ENCODE measurements at regions not wholly inside any gene's neighbourhood (a gene's known extent, or its start where the extent isn't known, plus 50 kb on each side); places are given as distances from the start of the nearest gene placed in this dataset.
"Not testable (repeated sequence)": the region's sequence is repeated elsewhere in the genome, so short reads cannot be mapped to it uniquely, and the experiment has no call there.

DNA sequence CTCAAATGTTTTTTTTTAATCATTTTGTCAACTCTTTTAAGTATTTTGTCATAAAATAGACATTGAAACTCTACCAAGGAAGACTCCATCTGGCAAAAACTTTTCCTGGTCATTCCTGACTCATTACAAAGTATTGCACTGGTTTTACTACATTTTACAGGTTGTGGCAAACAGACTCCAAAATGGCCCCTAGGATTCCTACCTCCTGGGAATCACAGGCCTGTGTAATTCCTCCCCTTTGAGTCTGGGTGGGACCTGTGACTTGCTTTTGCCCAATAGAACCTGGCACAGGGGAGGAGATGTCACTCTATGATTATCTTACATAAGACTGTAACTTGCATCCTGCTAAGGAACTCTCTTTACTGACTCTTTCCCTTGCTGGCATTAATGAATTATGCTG is 123.6 kb upstream of the KCNJ6 start:
- no peak for DNase-seq (ENCODE audit: low read depth in 2 of 2)

DNA sequence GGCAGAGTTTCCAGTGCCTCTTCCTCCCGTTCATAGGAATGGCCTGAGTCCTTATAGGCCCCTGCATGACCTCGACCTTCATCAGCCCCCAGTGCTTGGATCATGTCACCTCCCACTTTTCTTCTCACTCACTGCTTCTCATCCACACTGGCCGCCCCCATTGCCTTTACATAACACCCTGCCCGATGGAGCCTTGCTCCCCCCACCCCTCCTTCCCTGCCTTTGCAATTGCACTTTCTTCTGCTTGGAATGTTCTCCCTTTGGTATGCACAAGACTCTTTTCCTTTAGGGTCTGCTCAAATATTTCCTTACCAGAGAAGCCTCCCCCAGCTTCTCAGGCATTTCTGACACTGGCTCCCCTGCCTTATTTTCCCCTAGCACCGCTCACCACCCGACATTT is 125.2 kb upstream of the KCNJ6 start:
- DNase-seq (ENCODE audit: low read depth in 2 of 2) = no peak

DNA sequence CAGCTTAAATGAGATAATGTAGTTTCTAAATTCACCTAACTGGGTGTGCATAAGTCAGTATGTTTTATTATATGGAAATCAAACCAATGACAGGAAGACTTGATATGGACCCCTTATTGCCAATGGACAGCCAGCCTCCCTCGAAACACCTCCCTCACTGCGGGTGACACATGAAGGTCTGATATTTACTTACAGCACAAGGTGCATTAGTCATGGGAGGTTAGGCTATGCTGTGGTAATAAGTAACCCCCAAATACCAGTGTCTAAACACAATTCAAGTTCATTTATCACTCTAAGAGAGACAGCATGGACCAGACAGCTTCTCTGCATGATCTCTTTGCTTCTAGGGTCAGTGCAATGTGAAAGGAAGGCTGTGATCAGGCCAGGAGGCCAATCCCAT is 126.0 kb upstream of the KCNJ6 start:
- DNase-seq (ENCODE audit: low read depth in 2 of 2) = no peak

DNA sequence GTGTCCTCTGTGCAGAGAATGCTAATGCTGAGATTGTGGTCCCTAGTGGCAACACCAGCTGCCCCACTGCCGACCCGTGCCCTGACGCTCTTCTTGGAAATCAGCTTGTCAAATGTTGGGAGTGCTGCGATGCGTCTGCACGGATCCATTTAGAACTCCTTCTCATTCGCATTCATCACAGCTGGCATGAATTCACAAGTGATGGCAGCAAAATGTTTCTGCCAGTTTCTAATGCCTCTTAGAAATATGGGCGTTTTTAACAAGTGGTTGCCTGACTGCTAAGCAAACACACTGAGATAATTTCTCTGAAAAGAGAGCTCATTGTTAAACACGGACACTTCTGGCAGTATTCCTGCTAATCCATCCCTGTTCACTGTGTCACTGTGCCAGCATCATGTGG is 131.9 kb upstream of the KCNJ6 start:
- no peak for DNase-seq (ENCODE audit: low read depth in 2 of 2)

DNA sequence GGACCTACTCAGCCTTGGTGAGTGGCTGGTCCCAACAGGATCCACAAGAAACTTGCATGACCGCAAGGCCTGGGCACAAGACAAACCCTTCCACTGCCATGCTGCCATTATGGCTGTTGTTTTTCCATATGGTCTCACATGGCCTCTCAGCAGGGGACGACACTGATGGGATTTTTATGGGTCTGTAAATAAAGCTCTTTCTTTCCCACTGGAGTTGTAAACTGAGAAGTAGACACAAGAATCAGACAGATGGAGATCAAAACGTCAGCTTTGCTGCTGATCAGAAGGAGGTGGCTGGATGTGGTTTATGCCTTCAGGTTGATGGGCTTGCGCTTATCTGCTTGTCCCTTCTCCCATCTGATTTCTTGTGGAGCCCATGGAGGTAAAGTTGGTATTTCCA is 138.1 kb upstream of the KCNJ6 start:
- DNase-seq (ENCODE audit: low read depth in 2 of 2) = no peak

DNA sequence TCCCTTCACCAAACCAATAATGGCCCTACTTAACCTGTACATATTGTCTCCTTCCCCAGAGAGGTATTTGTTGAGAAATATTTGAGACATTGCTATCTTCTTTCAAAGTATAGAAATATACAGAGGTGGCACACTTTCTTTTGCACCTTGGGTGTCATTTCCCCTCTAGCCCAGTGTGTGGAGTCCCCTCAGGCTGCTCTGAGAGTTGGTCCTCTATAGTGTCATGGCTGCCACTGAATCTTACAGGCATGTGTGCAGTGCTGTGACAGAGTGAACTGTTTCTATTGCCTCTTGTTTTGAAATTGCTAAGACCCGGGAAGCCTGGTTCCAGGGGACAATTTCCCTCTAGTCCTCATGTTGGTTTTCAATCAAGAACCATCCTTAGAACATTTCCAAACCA is 140.2 kb upstream of the KCNJ6 start:
- no peak for DNase-seq (ENCODE audit: low read depth in 2 of 2)

DNA sequence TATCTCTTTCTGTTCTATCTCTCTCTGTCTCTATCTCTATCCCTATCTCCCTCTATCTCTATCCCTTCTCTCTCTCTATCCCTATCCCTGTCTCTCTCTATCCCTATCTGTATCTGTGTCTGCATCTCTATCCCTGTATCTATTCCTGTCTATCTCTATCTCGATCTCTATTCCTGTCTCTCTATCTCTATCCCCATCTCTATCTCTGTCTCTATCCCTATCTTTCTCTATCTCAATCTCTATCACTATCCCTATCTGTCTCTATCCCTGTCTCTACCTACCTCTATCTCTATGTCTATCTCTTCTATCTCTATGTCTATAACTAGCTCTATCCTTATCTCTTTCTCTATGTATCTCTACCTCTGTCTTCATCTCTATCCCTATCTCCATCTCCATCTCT is 141.4 kb upstream of the KCNJ6 start:
- no peak for DNase-seq (ENCODE audit: low read depth in 2 of 2)

DNA sequence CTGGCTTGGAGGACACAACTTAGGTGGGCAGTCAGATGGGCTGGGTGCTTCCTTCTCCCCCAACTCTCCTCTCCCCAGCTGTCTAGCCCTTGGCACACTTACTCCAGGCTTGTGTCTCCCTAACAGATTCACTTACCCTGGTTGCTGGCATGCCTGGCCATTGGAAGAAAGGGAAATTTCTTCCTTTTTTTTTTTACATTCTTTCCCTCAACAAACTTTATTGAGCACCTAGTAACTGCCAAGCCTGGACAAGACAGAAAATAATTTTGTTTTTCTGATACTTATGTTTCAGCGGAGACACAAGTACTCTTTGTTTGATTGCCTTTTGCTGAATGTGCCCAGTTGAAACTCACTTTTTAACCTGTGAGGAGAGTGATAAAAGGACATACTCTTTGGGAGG is 144.3 kb upstream of the KCNJ6 start:
- DNase-seq (ENCODE audit: low read depth in 2 of 2) = no peak

DNA sequence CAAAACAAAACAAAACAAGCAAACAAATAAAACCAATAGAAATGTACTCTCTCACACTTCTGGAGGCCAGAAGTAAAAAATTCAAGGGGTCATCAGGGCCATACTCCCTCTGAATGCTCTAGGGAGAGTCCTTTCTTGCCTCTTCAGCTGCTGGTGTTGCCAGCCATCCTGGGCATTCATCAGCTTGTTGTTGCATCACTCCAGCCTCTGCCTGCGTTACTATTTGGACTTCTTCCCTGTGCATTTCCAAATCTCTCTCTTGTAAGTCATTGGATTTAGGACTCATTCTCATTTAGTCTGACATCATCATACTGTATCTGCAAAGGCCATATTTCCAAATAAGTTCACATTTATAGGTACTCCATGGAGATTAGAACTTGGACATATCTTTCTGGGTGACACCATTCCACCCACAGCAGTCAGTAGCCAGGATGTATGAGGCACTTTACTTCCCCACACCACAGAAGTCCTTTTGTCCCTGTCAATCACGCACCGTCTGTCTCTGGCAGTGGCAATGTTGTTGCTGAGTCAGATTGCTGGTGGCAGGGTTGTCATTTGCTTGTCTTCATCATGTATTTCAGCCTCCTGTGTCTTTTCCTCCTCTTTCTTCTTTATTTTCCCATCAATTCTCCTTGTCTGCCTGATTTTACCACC is 151.0 kb upstream of the KCNJ6 start:
- no peak for DNase-seq (ENCODE audit: low read depth in 2 of 2)

DNA sequence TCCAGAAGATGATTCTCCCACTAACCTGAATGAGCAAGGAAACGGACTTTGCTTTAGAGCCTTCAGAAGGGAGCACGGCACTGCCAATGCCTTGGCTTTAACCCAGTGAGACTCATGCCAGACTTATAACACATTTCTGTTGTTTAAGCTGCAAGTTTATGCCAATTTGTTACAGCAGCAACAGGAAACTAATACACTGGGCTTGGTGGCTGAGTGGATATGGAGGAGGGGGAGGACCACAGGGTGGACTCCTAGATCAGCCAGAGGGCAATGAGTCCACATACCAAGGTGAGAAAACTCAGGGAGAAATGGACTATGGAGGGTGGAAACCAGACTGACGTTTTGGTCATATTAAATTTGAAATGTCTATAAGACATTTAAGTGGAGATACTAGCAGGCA is 156.2 kb upstream of the KCNJ6 start:
- DNase-seq (ENCODE audit: low read depth in 2 of 2) = no peak

DNA sequence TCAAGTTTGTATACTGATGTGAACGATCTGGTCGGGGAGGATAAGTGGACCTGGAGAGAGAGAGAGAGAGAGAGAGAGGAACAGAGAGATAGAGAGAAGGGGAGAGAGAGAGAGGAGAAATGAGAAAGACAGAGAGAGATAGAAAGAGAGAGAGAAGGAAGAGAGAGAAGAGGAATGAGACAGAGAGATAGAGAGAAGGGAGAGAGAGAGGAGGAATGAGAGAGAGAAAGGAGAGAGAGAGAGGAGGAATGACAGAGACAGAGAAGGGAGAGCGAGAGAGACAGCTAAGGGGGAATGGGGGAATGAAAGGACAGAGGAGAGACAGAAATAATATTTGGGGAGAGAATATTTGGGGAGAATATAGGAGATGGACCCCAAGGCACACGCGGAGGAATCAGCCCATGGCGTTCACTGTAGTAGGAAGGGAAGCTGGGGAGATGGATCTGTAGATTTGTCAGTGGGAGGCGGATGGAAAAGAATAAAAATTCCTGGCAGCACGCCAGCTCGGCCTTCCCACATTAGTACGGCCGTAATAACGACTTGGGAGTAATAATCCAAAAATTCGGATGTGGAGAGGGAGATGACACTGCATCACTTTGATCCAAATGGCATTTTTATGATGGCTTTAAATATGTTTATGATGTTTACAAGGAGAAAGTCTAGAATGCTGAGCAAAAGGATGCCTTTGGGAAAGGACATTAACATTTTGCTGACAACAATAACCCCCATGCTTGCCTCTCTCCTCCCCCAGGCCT is 159.8 kb upstream of the KCNJ6 start:
- DNase-seq (ENCODE audit: low read depth in 2 of 2) = no peak

DNA sequence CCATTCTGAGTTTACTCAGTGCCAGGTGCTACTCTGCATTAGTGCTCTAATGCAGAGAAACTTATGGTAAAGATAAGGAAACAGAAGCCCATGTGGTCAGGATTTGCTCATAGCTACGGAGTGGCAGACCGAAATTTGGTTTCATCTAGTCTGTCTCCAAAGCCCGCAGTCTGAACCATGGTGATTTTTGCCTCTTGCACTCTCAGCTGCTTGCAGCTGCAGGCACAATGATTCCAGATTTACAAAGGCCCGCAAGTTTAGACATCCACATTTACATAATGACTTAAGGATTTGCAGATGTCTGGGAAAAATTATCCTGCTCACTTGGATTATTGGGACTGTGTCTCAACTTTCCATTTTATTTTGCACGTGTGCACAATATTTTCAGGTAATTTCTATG is 161.3 kb upstream of the KCNJ6 start:
- DNase-seq (ENCODE audit: low read depth in 2 of 2) = no peak

DNA sequence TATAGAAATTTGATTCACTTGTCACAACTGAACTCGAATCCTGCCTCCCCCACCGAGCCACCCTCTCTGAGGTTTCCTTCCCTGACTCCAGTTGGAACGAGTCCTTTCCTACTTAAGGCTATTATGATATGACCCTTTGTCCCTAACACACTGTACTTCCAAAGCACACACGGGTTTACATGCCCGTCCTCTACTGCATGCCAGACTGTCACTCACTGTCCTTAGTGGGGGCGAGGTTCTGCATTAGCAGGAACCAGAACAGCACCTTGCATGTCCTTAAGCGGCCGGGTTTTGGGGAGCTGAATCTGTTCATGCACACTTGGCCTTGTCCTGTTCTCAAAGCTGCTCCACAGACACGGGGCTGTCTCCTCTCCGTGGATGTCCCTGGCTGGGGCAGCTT is 164.6 kb upstream of the KCNJ6 start:
- no peak for DNase-seq (ENCODE audit: low read depth in 2 of 2)

DNA sequence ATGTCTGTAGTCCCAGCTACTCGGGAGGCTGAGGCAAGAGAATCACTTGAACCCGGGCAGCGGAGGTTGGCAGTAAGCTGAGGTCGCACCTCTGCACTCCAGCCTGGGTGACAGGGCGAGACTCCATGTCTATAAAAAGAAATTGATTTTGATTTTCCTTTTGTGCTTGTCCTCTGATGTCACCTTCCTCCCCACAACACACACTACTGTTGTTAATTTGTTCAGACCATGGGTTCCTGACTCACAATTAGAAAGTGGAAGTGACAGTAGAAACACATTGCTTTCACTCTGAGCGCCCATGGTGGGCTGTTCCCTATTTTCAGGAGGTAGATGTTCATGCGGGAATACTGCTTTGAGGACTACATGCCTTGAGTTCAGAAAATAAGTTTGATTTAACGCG is 165.5 kb upstream of the KCNJ6 start:
- DNase-seq (ENCODE audit: low read depth in 2 of 2) = no peak

DNA sequence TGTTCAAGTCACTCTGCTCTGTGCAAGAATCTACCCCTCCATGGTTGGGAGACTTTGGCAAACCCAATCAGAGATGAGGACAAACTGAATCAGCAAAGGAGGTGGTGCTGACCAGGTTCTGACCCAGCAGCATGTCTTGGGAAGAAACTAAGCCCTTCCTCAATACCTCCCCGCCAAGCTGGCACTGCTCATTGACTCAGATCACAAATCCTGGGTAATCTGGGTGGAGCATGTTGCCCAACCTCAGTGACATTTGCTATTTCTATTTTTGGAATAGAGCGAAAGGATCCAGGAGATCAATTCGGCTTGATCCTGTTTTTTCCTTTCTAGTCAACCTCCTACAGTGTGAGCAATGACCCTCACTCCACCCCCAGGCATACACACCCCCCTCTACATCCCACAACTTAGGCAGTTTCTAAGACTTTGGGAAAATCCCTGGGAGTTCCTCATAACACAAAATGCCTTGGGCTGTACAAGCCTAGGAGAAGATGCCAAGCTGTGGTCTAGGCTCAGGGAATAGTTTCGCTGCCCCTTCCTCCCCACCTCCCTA is 166.8 kb upstream of the KCNJ6 start:
- no peak for DNase-seq (ENCODE audit: low read depth in 2 of 2)

DNA sequence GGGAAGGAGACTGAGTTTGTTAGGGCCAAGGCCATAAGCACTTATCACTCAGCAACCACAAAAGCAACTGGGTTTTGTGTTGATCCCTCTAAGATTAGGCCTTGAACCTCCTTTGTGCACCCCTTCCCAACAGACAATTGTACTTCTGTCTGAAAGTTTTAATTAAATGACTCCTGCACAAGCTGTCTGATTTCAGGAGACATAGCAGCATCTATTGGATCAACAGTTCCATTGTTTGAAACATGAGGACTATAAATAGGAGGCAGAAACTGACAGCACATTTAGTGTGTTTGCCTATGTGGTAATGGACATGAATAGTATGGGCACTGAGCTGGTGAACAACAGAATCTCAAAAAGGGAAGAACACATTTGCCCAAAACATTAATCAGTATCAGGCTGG is 167.3 kb upstream of the KCNJ6 start:
- no peak for DNase-seq (ENCODE audit: low read depth in 2 of 2)

DNA sequence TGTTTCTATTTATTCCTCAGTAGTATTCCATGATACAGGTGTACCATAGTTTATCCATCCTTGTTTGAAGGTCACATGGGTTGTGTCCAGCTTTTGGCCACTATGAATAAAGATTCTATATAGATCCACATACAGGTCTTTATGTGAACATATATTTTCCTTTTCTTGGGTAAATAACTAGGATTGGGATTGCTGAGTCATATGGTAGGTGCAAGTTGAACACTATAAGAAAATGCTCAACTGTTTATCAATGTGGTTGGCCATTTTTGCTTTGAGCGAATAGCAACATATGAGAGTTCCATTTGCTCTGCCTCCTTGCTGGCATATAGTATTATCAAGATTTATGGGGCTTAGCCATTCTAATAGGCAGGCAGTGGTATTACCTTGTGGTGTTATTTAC is 170.2 kb upstream of the KCNJ15 start:
- DNase-seq (ENCODE audit: low read depth in 2 of 2) = no peak

DNA sequence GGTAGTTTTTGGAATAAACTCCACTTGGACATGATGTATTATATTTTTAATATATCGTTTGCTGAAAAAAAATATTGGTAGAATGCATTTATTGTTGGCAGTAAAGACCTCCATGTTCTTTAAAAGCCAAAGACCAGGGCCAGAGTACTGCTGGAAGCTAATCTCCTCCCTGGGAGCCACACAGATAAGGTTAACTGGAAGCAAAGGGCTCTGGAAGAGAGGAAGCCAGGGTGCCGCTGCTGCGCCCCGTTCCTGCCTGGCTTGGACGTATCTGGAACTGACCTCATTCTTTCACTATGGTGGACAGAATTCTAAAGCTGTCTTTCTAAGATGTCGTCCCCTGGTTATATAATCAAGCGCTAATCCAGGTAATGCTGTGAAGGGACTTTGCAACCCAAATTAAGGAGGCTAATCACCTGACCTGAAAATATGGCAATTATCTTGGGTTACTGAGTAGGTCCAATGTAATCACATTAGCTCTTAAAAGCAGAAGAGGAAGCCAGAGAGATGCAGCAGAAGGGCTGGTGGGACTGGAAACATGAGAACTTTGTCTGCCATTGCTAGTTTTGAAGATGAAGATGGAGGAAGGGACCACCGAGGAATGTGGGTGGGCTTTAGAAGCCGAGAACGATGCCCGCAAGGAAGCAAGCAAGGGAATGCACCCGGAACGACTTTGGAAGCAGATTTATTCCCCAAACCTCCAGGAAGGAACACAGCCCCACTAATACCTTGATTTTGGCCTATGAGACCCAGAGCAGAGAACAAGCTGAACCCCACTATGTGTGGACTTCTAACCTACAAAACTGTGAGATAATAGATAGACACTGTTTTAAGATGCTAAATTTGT is 167.7 kb upstream of the KCNJ15 start:
- no peak for DNase-seq (ENCODE audit: low read depth in 2 of 2)

DNA sequence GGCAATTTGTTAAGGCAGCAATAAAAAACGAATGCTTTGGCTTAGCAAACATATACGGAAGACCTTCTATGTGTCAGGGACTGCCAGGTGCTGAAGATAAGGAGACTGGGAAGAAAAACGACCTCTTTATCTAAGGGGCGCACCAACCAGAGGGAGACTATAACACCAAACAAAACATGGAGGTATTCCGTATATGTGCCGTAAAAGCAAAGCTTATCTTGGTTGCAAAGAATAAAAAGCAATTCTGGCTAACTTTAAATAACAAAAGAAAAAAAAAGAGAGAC is 167.1 kb upstream of the KCNJ15 start:
- DNase-seq (ENCODE audit: low read depth in 2 of 2) = no peak

DNA sequence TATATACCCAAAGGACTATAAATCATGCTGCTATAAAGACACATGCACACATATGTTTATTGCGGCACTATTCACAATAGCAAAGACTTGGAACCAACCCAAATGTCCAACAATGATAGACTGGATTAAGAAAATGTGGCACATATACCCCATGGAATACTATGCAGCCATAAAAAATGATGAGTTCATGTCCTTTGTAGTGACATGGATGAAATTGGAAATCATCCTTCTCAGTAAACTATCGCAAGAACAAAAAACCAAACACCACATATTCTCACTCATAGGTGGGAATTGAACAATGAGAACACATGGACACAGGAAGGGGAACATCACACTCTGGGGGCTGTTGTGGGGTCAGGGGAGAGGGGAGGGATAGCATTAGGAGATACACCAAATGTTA is 165.7 kb upstream of the KCNJ15 start:
- DNase-seq (ENCODE audit: low read depth in 2 of 2) = not testable (repeated sequence)

DNA sequence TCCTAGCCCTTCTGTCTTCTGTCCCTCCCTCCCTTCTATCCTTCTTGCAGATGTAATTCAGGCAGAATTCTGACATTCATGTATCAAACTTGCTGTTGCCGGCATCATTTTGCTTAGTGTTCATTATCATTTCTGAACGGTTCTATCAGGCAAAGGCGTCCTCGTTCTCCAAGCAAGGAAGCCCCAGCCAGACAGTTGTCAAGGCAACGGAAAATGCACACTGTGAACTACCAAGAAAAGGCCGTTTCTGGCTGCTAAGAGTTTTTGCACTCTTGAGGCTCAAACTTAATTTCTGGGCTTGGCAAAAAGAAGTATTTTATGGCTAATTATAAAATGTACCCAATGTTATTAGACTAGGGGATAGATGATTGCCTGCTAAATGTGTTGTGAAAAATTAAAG is 164.7 kb upstream of the KCNJ15 start:
- DNase-seq (ENCODE audit: low read depth in 2 of 2) = no peak

DNA sequence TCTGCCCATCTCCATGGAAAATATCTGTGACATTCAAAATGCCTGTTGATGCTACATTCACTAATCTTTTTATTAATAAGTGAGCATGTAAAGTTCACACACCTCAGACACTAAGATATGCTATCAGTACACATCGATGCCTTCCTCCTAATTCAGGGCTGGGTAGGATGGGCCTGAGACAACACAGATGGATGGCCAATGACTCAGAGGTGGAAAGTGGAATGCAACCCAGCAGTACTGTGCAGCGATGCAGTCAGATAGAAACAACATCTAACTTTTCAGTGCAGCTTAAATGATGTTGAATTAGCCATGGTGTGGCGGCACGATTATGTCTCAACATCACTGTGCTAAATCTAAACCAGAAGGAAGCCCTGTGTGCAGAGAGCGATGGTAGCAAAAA is 161.6 kb upstream of the KCNJ15 start:
- DNase-seq (ENCODE audit: low read depth in 2 of 2) = no peak

DNA sequence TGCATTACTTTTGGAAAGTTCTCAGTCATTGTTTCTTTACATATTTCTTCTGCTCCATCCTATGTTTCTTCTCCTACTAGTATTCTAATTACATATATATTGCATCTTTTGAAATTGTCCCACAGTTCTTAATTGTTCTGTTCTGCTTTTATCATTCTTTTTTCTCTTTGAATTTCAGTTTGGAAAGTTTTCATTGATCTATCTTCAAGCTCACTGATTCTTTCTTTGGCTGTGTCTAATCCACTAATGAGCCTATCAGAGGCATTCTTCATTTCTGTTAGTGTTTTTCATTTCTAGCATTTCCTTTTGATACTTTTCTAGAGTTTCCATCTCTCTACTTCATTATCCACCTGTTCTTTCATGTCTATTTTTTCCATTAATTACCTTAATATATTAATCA is 159.0 kb upstream of the KCNJ15 start:
- DNase-seq (ENCODE audit: low read depth in 2 of 2) = no peak

All from fibroblast of skin of left biceps (primary cell).